ENCODE measurements at regions not wholly inside any gene's neighbourhood (a gene's known extent, or its start where the extent isn't known, plus 50 kb on each side); places are given as distances from the start of the nearest gene placed in this dataset.

- H3K36me3 ChIP-seq, result no peaks in the 10 kb centered on the region
- no peak for ATAC-seq
- no peaks in the 10 kb centered on the region for H3K27me3 ChIP-seq
- no peak overlapping the region for H3K4me3 ChIP-seq
- no peaks in the 10 kb centered on the region for H3K9me3 ChIP-seq
- WGBS, 2 donors (ENCODE audit: low coverage in 1 of 2), result 53 to 76% methylated on average over 4 of the region's 4 CpGs
- H3K27ac ChIP-seq, result no peak overlapping the region
- no peak for TF ChIP-seq CTCF (IDR thresholded peaks at IDR 0.05)
- TF ChIP-seq POLR2AphosphoS5 (IDR thresholded peaks at IDR 0.05), result no peak
- no peak for TF ChIP-seq EP300 (IDR thresholded peaks at IDR 0.05)
- TF ChIP-seq POLR2A (IDR thresholded peaks at IDR 0.05), result no peak
- H3K4me1 ChIP-seq, result peaks cover 0 to 8% (median 0%) of the 10 kb centered on the region in 3 donors
Measured at GRCh38 chr1:219669042-219669441, 56.1 kb upstream of the ZC3H11B start.

GRCh38 chr1:219668446-219668845, 55.5 kb upstream of the ZC3H11B start:
- ATAC-seq, result no peak
- Histone ChIP-seq H3K9me3 (no peaks in the 10 kb centered on the region), H3K4me1 (peaks cover 0 to 8% (median 0%) of the 10 kb centered on the region in 3 donors), H3K27ac (no peak overlapping the region), H3K4me3 (no peak overlapping the region), H3K36me3 (no peaks in the 10 kb centered on the region), H3K27me3 (no peaks in the 10 kb centered on the region)
- TF ChIP-seq POLR2A (IDR thresholded peaks at IDR 0.05) (no peak), EP300 (IDR thresholded peaks at IDR 0.05) (no peak), POLR2AphosphoS5 (IDR thresholded peaks at IDR 0.05) (no peak), CTCF (IDR thresholded peaks at IDR 0.05) (no peak)
- 74% methylated on average over 2 of the region's 2 CpGs; no CpG with 5 or more reads in 1 of the 2 donors for WGBS, 2 donors (ENCODE audit: low coverage in 1 of 2)

- Histone ChIP-seq H3K9me3 (no peaks in the 10 kb centered on the region), H3K27me3 (no peaks in the 10 kb centered on the region), H3K27ac (no peak overlapping the region), H3K36me3 (no peaks in the 10 kb centered on the region), H3K4me3 (no peak overlapping the region), H3K4me1 (peaks cover 0 to 8% (median 0%) of the 10 kb centered on the region in 3 donors)
- TF ChIP-seq CTCF (IDR thresholded peaks at IDR 0.05) (no peak), POLR2AphosphoS5 (IDR thresholded peaks at IDR 0.05) (peak; percentile 44), EP300 (IDR thresholded peaks at IDR 0.05) (no peak), POLR2A (IDR thresholded peaks at IDR 0.05) (no peak)
- peak; percentile 59 for ATAC-seq
- WGBS, 2 donors (ENCODE audit: low coverage in 1 of 2), result 31 to 49% methylated on average over 2 to 3 of the region's 3 CpGs
Measured at GRCh38 chr1:219666242-219666641, 53.3 kb upstream of the ZC3H11B start.

- WGBS, 2 donors (ENCODE audit: low coverage in 1 of 2), result 79 to 91% methylated on average over 1 of the region's 1 CpG
- no peaks in the 10 kb centered on the region for H3K36me3 ChIP-seq
Measured at GRCh38 chr1:219665089-219665488, 52.2 kb upstream of the ZC3H11B start.

More at GRCh38 chr1:219665089-219665488, 52.2 kb upstream of the ZC3H11B start:
- no peak overlapping the region for H3K27ac ChIP-seq
- no peak overlapping the region for H3K4me3 ChIP-seq
- no peaks in the 10 kb centered on the region for H3K9me3 ChIP-seq
- no peak for TF ChIP-seq POLR2AphosphoS5 (IDR thresholded peaks at IDR 0.05)
- no peak for TF ChIP-seq CTCF (IDR thresholded peaks at IDR 0.05)
- no peak for TF ChIP-seq POLR2A (IDR thresholded peaks at IDR 0.05)
- no peak for TF ChIP-seq EP300 (IDR thresholded peaks at IDR 0.05)
- ATAC-seq, result no peak
- H3K4me1 ChIP-seq, result peaks cover 0 to 18% (median 0%) of the 10 kb centered on the region in 3 donors
- no peaks in the 10 kb centered on the region for H3K27me3 ChIP-seq

All from gastroesophageal sphincter (tissue), 4 donors.